ENCODE measurements at regions not wholly inside any gene's neighbourhood (a gene's known extent, or its start where the extent isn't known, plus 50 kb on each side); places are given as distances from the start of the nearest gene placed in this dataset.
"Not testable (repeated sequence)": the region's sequence is repeated elsewhere in the genome, so short reads cannot be mapped to it uniquely, and the experiment has no call there.

DNA sequence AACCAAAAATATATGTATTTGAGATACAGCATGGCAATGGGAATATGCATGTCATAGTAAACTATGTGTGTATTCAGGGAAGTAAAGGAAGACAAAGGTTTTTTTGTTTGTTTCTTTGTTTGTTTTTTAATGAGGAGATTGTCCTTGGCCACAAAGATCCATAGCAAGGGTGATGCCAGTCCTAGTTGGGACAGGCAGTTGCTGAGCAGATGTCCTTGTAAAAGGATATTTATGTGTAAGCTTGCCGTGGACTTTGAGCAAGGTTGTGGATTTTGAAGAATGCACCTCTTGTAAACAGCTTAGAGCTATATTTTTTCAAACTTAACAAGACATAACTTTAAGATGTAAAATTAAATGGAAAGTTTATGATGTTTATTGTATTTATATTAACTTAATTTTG is 69.9 kb upstream of the GABRE start:
- ChIA-PET POLR2A (no interaction called here), CTCF (no interaction called here)
- no peaks in the 10 kb centered on the region for H3K36me3 ChIP-seq (ENCODE audit: control insufficient read depth in 2 of 2, extremely low read depth in 1 of 2, insufficient read depth in 1 of 2, low read length in 1 of 2)
- Mint-ChIP-seq H3K4me3 (no peak overlapping the region), H3K27me3 (no peaks in the 10 kb centered on the region), H3K27ac (no peak overlapping the region), H3K9me3 (peaks cover 3 to 15% (median 9%) of the 10 kb centered on the region in 3 donors), H3K4me1 (no peaks in the 10 kb centered on the region), H3K36me3 (no peaks in the 10 kb centered on the region)
- H3K27me3 ChIP-seq (replicated peaks in 1 of 2; ENCODE audit: control insufficient read depth in 2 of 2, extremely low read depth in 1 of 2, insufficient read depth in 2 of 2, low read length in 1 of 2), result no peaks in the 10 kb centered on the region
- no peak overlapping the region for H3K4me3 ChIP-seq (ENCODE audit: control insufficient read depth in 1 of 2, extremely low read depth in 1 of 2, low read length in 1 of 2)
- DNase-seq (no peak), ATAC-seq (replicated peaks in 1 of 4) (no peak)
- WGBS (ENCODE audit: insufficient coverage), result no CpG with 5 or more reads among the region's 1 CpG
- H3K27ac ChIP-seq (ENCODE audit: low read length), result no peak overlapping the region
- peaks cover 4% of the 10 kb centered on the region for H3K9me3 ChIP-seq
- H3K4me1 ChIP-seq (ENCODE audit: control insufficient read depth in 1 of 2, extremely low read depth in 1 of 2, insufficient read depth in 2 of 2, low read length in 2 of 2), result no peaks in the 10 kb centered on the region

DNA sequence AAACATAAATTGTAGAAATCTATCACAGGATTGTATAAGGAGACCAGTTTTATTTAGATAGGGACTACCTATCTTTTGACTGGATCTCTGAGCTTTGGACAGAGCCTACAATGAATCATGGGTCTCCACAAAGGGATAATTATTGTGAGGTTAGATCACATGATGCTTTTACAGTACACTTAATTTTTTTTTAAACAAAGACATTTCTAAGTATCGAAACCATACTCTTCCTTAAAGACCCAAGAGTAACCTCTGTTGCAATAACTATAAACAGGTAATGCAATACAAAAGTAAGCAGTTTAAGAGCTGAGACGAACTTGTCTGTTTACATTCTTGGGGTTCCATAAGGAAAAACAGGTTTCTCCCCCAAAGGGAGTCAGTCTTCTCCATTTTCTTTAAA is 64.3 kb upstream of the GABRE start:
- Mint-ChIP-seq H3K36me3 (no peaks in the 10 kb centered on the region), H3K4me1 (no peaks in the 10 kb centered on the region), H3K27ac (no peak overlapping the region), H3K9me3 (peaks cover 3 to 14% (median 9%) of the 10 kb centered on the region in 3 donors), H3K4me3 (no peak overlapping the region), H3K27me3 (no peaks in the 10 kb centered on the region)
- Histone ChIP-seq H3K27me3 (replicated peaks in 1 of 2; ENCODE audit: control insufficient read depth in 2 of 2, extremely low read depth in 1 of 2, insufficient read depth in 2 of 2, low read length in 1 of 2) (no peaks in the 10 kb centered on the region), H3K9me3 (peaks cover 4% of the 10 kb centered on the region), H3K4me1 (ENCODE audit: control insufficient read depth in 1 of 2, extremely low read depth in 1 of 2, insufficient read depth in 2 of 2, low read length in 2 of 2) (no peaks in the 10 kb centered on the region), H3K36me3 (ENCODE audit: control insufficient read depth in 2 of 2, extremely low read depth in 1 of 2, insufficient read depth in 1 of 2, low read length in 1 of 2) (no peaks in the 10 kb centered on the region), H3K27ac (ENCODE audit: low read length) (no peak overlapping the region), H3K4me3 (ENCODE audit: control insufficient read depth in 1 of 2, extremely low read depth in 1 of 2, low read length in 1 of 2) (no peak overlapping the region)
- POLR2A ChIA-PET, result no interaction called here
- CTCF ChIA-PET, result no interaction called here
- DNase-seq (no peak), ATAC-seq (replicated peaks in 1 of 4) (no peak)
- no CpG with 5 or more reads among the region's 2 CpGs for WGBS (ENCODE audit: insufficient coverage)

DNA sequence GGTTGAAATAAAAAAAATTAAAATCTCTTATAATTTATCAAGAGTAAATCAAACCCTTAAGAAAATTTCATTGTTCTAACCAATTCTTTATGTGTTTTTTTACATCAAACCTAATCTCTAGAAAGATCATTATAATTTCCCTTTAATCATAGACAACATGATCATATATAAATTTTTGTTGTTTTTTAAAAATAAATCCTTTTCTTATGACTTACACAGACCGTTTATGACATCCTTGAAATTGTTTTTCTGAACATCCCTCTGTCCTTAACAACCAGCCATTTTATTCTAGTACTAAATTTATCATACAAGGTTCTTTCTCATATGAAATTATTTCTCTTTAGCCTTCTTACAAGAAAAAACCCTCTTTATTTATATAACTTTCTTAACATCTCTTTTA is 62.7 kb upstream of the GABRE start:
- Mint-ChIP-seq H3K36me3 (no peaks in the 10 kb centered on the region), H3K4me1 (no peaks in the 10 kb centered on the region), H3K27ac (no peak overlapping the region), H3K27me3 (no peaks in the 10 kb centered on the region), H3K9me3 (peaks cover 3 to 14% (median 9%) of the 10 kb centered on the region in 3 donors), H3K4me3 (no peak overlapping the region)
- ChIA-PET CTCF (no interaction called here), POLR2A (no interaction called here)
- Histone ChIP-seq H3K4me3 (ENCODE audit: control insufficient read depth in 1 of 2, extremely low read depth in 1 of 2, low read length in 1 of 2) (no peak overlapping the region), H3K36me3 (ENCODE audit: control insufficient read depth in 2 of 2, extremely low read depth in 1 of 2, insufficient read depth in 1 of 2, low read length in 1 of 2) (no peaks in the 10 kb centered on the region), H3K27ac (ENCODE audit: low read length) (no peak overlapping the region), H3K4me1 (ENCODE audit: control insufficient read depth in 1 of 2, extremely low read depth in 1 of 2, insufficient read depth in 2 of 2, low read length in 2 of 2) (no peaks in the 10 kb centered on the region), H3K27me3 (replicated peaks in 1 of 2; ENCODE audit: control insufficient read depth in 2 of 2, extremely low read depth in 1 of 2, insufficient read depth in 2 of 2, low read length in 1 of 2) (no peaks in the 10 kb centered on the region), H3K9me3 (peaks cover 4% of the 10 kb centered on the region)
- DNase-seq (no peak), ATAC-seq (replicated peaks in 1 of 4) (no peak)
- WGBS (ENCODE audit: insufficient coverage), result no CpG with 5 or more reads among the region's 1 CpG

DNA sequence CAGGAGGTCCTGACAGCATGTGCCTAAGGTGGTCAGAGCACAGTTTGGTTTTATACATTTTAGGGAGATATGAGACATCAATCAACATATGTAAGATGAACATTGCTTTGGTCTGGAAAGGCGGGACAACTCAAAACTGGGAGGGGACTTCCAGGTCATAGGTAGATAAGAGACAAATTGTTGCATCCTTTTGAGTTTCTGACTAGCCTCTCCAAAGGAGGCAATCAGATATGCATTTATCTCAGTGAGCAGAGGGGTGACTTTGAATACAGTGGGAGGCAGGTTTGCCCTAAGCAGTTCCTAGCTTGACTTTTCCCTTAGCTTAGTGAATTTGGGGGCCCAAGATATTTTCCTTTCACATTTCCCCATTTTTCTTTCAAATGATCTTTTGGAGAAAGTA is 56.9 kb upstream of the GABRE start:
- DNase-seq; H3K27me3 ChIP-seq (replicated peaks in 1 of 2; ENCODE audit: control insufficient read depth in 2 of 2, extremely low read depth in 1 of 2, insufficient read depth in 2 of 2, low read length in 1 of 2); H3K4me1 ChIP-seq (ENCODE audit: control insufficient read depth in 1 of 2, extremely low read depth in 1 of 2, insufficient read depth in 2 of 2, low read length in 2 of 2); POLR2A ChIA-PET; H3K4me3 ChIP-seq (ENCODE audit: control insufficient read depth in 1 of 2, extremely low read depth in 1 of 2, low read length in 1 of 2); CTCF ChIA-PET; H3K36me3 ChIP-seq (ENCODE audit: control insufficient read depth in 2 of 2, extremely low read depth in 1 of 2, insufficient read depth in 1 of 2, low read length in 1 of 2); ATAC-seq (replicated peaks in 1 of 4); H3K9me3 ChIP-seq; H3K4me1 Mint-ChIP-seq; H3K4me3 Mint-ChIP-seq; H3K27ac Mint-ChIP-seq; H3K9me3 Mint-ChIP-seq; H3K27me3 Mint-ChIP-seq; H3K36me3 Mint-ChIP-seq; H3K27ac ChIP-seq (ENCODE audit: low read length): not testable (repeated sequence)
- no CpG with 5 or more reads among the region's 1 CpG for WGBS (ENCODE audit: insufficient coverage)

DNA sequence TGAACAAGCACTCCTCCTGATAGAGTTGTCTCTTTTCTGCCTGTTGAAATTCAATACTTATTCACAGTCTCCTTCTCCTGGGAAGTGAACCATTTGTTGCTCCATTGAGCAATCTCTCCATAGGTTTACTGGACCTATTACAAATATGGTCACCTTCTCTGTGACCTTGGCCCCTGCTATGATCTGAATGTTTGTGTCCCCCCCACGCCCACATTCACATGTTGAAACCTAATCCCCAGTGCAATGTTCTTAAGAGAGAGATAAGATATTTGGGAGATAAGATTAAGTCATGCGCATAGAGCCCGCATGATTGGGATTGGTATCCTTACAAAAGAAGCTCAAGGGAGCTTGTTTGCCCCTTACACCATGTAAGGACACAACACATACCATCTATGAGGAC is 54.1 kb upstream of the GABRE start:
- Mint-ChIP-seq H3K9me3 (peaks cover 0 to 8% (median 0%) of the 10 kb centered on the region in 3 donors), H3K36me3 (no peaks in the 10 kb centered on the region), H3K27me3 (peaks cover 0 to 7% of the 10 kb centered on the region in 2 donors), H3K4me1 (no peaks in the 10 kb centered on the region), H3K4me3 (no peak overlapping the region), H3K27ac (no peak overlapping the region)
- CTCF ChIA-PET, result no interaction called here
- no peak for ATAC-seq (replicated peaks in 1 of 4)
- Histone ChIP-seq H3K36me3 (ENCODE audit: control insufficient read depth in 2 of 2, extremely low read depth in 1 of 2, insufficient read depth in 1 of 2, low read length in 1 of 2) (no peaks in the 10 kb centered on the region), H3K27ac (ENCODE audit: low read length) (no peak overlapping the region), H3K4me1 (ENCODE audit: control insufficient read depth in 1 of 2, extremely low read depth in 1 of 2, insufficient read depth in 2 of 2, low read length in 2 of 2) (no peaks in the 10 kb centered on the region), H3K27me3 (replicated peaks in 1 of 2; ENCODE audit: control insufficient read depth in 2 of 2, extremely low read depth in 1 of 2, insufficient read depth in 2 of 2, low read length in 1 of 2) (no peaks in the 10 kb centered on the region), H3K4me3 (ENCODE audit: control insufficient read depth in 1 of 2, extremely low read depth in 1 of 2, low read length in 1 of 2) (no peak overlapping the region), H3K9me3 (no peaks in the 10 kb centered on the region)
- no peak for DNase-seq
- WGBS (ENCODE audit: insufficient coverage), result no CpG with 5 or more reads among the region's 3 CpGs
- POLR2A ChIA-PET, result no interaction called here

DNA sequence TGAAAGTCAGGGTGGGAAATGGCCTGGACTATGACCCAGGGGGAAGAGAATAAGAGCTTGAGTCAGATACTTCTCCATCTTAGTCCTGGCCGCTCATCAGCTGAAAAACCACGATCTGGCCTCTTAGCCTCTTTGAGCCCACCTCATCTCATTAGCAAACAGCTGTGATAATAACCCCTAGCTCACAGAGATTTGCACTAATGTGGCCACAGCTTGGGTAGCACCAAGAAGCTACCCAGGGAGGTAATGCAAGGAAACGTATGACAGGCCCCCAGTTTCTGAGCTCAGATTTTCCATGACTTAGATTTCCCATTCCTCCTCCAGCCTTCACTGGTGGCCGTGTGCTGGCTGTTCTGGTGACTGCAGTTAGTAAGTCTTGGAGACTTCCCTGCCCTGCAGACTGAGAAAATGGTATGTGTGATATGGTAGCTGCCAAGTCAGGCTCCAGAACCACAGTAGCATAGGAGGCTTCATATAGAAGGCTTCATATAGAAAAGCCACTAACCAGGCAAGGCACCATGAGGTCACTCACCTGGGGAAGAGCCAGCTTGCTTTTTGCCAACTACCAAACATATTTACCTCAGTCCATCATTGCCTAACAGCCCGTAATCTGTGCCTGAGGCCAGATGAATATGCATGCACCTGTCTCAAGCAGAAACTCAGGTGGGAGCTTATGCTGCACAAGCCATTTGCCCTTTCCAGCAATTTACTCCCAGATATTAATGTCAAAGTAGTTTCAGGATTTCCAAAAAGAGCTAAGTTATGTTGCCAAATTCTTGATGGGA is 51.4 kb upstream of the GABRE start:
- CTCF ChIA-PET, result no interaction called here
- Histone ChIP-seq H3K27me3 (replicated peaks in 1 of 2; ENCODE audit: control insufficient read depth in 2 of 2, extremely low read depth in 1 of 2, insufficient read depth in 2 of 2, low read length in 1 of 2) (no peaks in the 10 kb centered on the region), H3K9me3 (no peaks in the 10 kb centered on the region), H3K27ac (ENCODE audit: low read length) (no peak overlapping the region), H3K36me3 (ENCODE audit: control insufficient read depth in 2 of 2, extremely low read depth in 1 of 2, insufficient read depth in 1 of 2, low read length in 1 of 2) (no peaks in the 10 kb centered on the region), H3K4me1 (ENCODE audit: control insufficient read depth in 1 of 2, extremely low read depth in 1 of 2, insufficient read depth in 2 of 2, low read length in 2 of 2) (no peaks in the 10 kb centered on the region), H3K4me3 (ENCODE audit: control insufficient read depth in 1 of 2, extremely low read depth in 1 of 2, low read length in 1 of 2) (no peak overlapping the region)
- Mint-ChIP-seq H3K4me1 (no peaks in the 10 kb centered on the region), H3K36me3 (no peaks in the 10 kb centered on the region), H3K27ac (no peak overlapping the region), H3K4me3 (no peak overlapping the region), H3K27me3 (peaks cover 0 to 11% of the 10 kb centered on the region in 2 donors), H3K9me3 (peaks cover 0 to 12% (median 0%) of the 10 kb centered on the region in 3 donors)
- ATAC-seq (replicated peaks in 1 of 4) (no peak), DNase-seq (no peak)
- no CpG with 5 or more reads among the region's 5 CpGs for WGBS (ENCODE audit: insufficient coverage)
- POLR2A ChIA-PET, result no interaction called here

DNA sequence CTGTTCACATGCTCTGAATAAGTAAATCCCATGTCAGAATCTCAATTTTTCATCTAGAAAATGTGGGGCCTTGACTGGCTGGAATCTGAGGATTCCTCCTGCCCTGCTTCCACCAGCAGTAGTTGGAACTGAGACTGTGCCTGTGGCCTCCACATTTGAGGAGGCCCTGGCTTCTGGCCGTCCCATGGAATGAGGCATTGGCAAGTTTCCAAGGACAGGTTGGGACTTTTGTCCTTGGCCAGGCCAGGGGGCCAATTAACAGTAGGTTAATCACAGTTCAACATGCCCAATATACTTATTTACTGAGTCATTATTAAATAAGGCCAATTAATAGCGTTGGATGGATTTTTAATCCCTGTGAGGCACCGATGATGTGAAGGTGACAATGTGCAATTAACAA is 50.2 kb upstream of the GABRE start:
- POLR2A ChIA-PET, result no interaction called here
- DNase-seq (no peak), ATAC-seq (replicated peaks in 1 of 4) (no peak)
- Mint-ChIP-seq H3K36me3 (no peaks in the 10 kb centered on the region), H3K27me3 (peaks cover 0 to 11% of the 10 kb centered on the region in 2 donors), H3K4me3 (no peak overlapping the region), H3K4me1 (no peaks in the 10 kb centered on the region), H3K9me3 (peaks cover 0 to 12% (median 0%) of the 10 kb centered on the region in 3 donors), H3K27ac (no peak overlapping the region)
- H3K4me1 ChIP-seq (ENCODE audit: control insufficient read depth in 1 of 2, extremely low read depth in 1 of 2, insufficient read depth in 2 of 2, low read length in 2 of 2), result no peaks in the 10 kb centered on the region
- no peak overlapping the region for H3K27ac ChIP-seq (ENCODE audit: low read length)
- H3K36me3 ChIP-seq (ENCODE audit: control insufficient read depth in 2 of 2, extremely low read depth in 1 of 2, insufficient read depth in 1 of 2, low read length in 1 of 2), result no peaks in the 10 kb centered on the region
- no peaks in the 10 kb centered on the region for H3K9me3 ChIP-seq
- WGBS (ENCODE audit: insufficient coverage), result no CpG with 5 or more reads among the region's 3 CpGs
- no peak overlapping the region for H3K4me3 ChIP-seq (ENCODE audit: control insufficient read depth in 1 of 2, extremely low read depth in 1 of 2, low read length in 1 of 2)
- H3K27me3 ChIP-seq (replicated peaks in 1 of 2; ENCODE audit: control insufficient read depth in 2 of 2, extremely low read depth in 1 of 2, insufficient read depth in 2 of 2, low read length in 1 of 2), result no peaks in the 10 kb centered on the region
- CTCF ChIA-PET, result no interaction called here
